ENCODE measurements at regions not wholly inside any gene's neighbourhood (a gene's known extent, or its start where the extent isn't known, plus 50 kb on each side); places are given as distances from the start of the nearest gene placed in this dataset.

GRCh38 chr15:61503383-61503969 lies 274.4 kb upstream of the RORA start:
- TF ChIP-seq POLR2A (IDR thresholded peaks at IDR 0.05; ENCODE audit: borderline replicate concordance, extremely low read depth, insufficient read depth, insufficient read length), result no peak
- no peak for TF ChIP-seq CTCF (IDR thresholded peaks at IDR 0.05 in 2 of 3, conservative IDR thresholded peaks at IDR 0.05 in 1 of 3; ENCODE audit: borderline replicate concordance in 1 of 3, insufficient read depth in 1 of 3, low read depth in 2 of 3, low read length in 2 of 3)
- no peak for TF ChIP-seq CEBPB (IDR thresholded peaks at IDR 0.05; ENCODE audit: low read depth)
- TF ChIP-seq ZFX (IDR thresholded peaks at IDR 0.05), result no peak
- no peak for TF ChIP-seq RAD21 (IDR thresholded peaks at IDR 0.05; ENCODE audit: low read depth)
- TF ChIP-seq POLR2AphosphoS5 (IDR thresholded peaks at IDR 0.05; ENCODE audit: low read depth, low read length), result no peak
- no peak for TF ChIP-seq YY1 (IDR thresholded peaks at IDR 0.05; ENCODE audit: extremely low read depth, insufficient replicate concordance, low read depth, low read length)
- no peak for TF ChIP-seq JUND (IDR thresholded peaks at IDR 0.05)
- TF ChIP-seq, protein P1, sequence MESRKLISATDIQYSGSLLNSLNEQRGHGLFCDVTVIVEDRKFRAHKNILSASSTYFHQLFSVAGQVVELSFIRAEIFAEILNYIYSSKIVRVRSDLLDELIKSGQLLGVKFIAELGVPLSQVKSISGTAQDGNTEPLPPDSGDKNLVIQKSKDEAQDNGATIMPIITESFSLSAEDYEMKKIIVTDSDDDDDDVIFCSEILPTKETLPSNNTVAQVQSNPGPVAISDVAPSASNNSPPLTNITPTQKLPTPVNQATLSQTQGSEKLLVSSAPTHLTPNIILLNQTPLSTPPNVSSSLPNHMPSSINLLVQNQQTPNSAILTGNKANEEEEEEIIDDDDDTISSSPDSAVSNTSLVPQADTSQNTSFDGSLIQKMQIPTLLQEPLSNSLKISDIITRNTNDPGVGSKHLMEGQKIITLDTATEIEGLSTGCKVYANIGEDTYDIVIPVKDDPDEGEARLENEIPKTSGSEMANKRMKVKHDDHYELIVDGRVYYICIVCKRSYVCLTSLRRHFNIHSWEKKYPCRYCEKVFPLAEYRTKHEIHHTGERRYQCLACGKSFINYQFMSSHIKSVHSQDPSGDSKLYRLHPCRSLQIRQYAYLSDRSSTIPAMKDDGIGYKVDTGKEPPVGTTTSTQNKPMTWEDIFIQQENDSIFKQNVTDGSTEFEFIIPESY (IDR thresholded peaks at IDR 0.05; ENCODE audit: extremely low read depth, insufficient replicate concordance, low read length), result no peak
- TF ChIP-seq REST (IDR thresholded peaks at IDR 0.05; ENCODE audit: low read depth), result no peak
- no peak for TF ChIP-seq EZH2 (IDR thresholded peaks at IDR 0.05)
- no peak for TF ChIP-seq SRF (IDR thresholded peaks at IDR 0.05; ENCODE audit: low read depth)
- no peak for TF ChIP-seq FOSL1 (IDR thresholded peaks at IDR 0.05; ENCODE audit: low read depth)
- TF ChIP-seq, protein P2, sequence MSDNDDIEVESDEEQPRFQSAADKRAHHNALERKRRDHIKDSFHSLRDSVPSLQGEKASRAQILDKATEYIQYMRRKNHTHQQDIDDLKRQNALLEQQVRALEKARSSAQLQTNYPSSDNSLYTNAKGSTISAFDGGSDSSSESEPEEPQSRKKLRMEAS (IDR thresholded peaks at IDR 0.05), result no peak
